MCF 10A (cell line): ENCODE measurements at regions not wholly inside any gene's neighbourhood (a gene's known extent, or its start where the extent isn't known, plus 50 kb on each side); places are given as distances from the start of the nearest gene placed in this dataset.
A peak's percentile ranks its signal among the peaks of the same experiment; 100 is the strongest.

Experiments used
- BruUV-seq: library from RNA; stranded (reverse); fragments of 400-500 nt; replicated peaks from 2 replicates; lab custom pipeline; 2021; lab: Mats Ljungman, UMichigan
- CTCF ChIA-PET: fragments of 300-600 bp; sonication (Branson Sonifier 250); formaldehyde crosslinking; extraction: SDS; loops from one replicate; lab custom pipeline; 2021; ENCODE audit warnings: antibody characterized with exemption, inconsistent platforms; lab: Yijun Ruan, JAX
- POLR2A ChIA-PET: fragments of 300-600, 350-650 bp; sonication (Branson Sonifier 250); formaldehyde crosslinking; extraction: SDS; loops from one replicate; lab custom pipeline; 2020; ENCODE audit warnings: antibody characterized with exemption, inconsistent platforms; lab: Yijun Ruan, JAX
- DNase-seq: peaks from one replicate; pipeline ENCODE4 v3.0.0-alpha.2; 2018; ENCODE audit not compliant: unreplicated experiment
- H3K27ac Mint-ChIP-seq: one replicate; pipeline ENCODE4 v1.8.0; 2022; ENCODE audit warnings: mild to moderate bottlenecking, low read depth, mixed read lengths; ENCODE audit not compliant: unreplicated experiment
- H3K27me3 Mint-ChIP-seq: one replicate; pipeline ENCODE4 v1.8.0; 2022; ENCODE audit warnings: mixed read lengths; ENCODE audit not compliant: insufficient read depth, unreplicated experiment
- H3K36me3 Mint-ChIP-seq: one replicate; pipeline ENCODE4 v1.8.0; 2022; ENCODE audit warnings: mild to moderate bottlenecking, moderate library complexity, mixed read lengths; ENCODE audit not compliant: insufficient read depth, unreplicated experiment
- H3K4me1 Mint-ChIP-seq: one replicate; pipeline ENCODE4 v1.8.0; 2022; ENCODE audit warnings: mixed read lengths; ENCODE audit not compliant: insufficient read depth, unreplicated experiment
- H3K4me3 Mint-ChIP-seq: one replicate; pipeline ENCODE4 v1.8.0; 2022; ENCODE audit warnings: mild to moderate bottlenecking, moderate library complexity, mixed read lengths; ENCODE audit not compliant: unreplicated experiment
- H3K9me3 Mint-ChIP-seq: one replicate; pipeline ENCODE4 v1.8.0; 2022; ENCODE audit warnings: mixed read lengths; ENCODE audit not compliant: unreplicated experiment
- CTCF ChIP-seq: fragments of 200-600 bp; IDR thresholded peaks from one replicate; pipeline ENCODE4 v1.8.0; 2022; ENCODE audit warnings: antibody characterized with exemption, mild to moderate bottlenecking; ENCODE audit not compliant: unreplicated experiment
- intact Hi-C: fragments of 100-400 bp; cut with micrococcal nuclease; formaldehyde crosslinking; loops from 2 replicates; pipeline ENCODE4 v1.14.1; 2022

DNA sequence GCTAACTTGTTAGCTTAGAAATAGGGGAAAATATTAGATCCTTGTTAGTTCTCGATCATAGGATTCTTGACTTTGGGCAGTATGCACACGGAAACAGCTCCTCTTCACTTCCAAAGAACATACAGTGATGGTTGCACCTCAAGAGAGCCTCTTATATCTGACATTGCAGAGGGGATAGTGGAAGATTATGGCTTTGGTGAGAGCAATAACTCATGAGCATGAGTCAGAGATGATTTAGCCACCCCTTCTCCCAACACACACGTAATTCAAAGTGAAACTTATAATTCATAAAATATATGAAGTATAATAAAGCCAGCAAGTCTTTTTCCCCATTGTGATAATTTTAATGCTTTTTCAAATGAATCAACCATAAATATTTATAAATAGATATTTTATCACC is 683.7 kb downstream of the POM121L12 start:
- Mint-ChIP-seq H3K27me3 (peaks cover 67% of the 10 kb centered on the region), H3K4me1 (no peaks in the 10 kb centered on the region), H3K4me3 (no peak overlapping the region), H3K36me3 (no peaks in the 10 kb centered on the region), H3K9me3 (no peaks in the 10 kb centered on the region), H3K27ac (no peak overlapping the region)
- TF ChIP-seq CTCF = no peak
- no TSS peak for BruUV-seq
- POLR2A ChIA-PET = no interaction called here
- CTCF ChIA-PET = no interaction called here
- DNase-seq = no peak
- intact Hi-C loops = no loop called here

- ChIA-PET CTCF (no interaction called here), POLR2A (interaction anchor here (1.1 kb wide), 1 partner anchor 13 kb away, joined by 3 read pairs; no protein-coding TSS in a partner anchor)
- Mint-ChIP-seq H3K27ac (no peak overlapping the region), H3K4me3 (no peak overlapping the region), H3K36me3 (no peaks in the 10 kb centered on the region), H3K27me3 (peaks cover 46% of the 10 kb centered on the region), H3K9me3 (no peaks in the 10 kb centered on the region), H3K4me1 (no peaks in the 10 kb centered on the region)
- TF ChIP-seq CTCF = no peak
- DNase-seq = no peak
- no TSS peak for BruUV-seq
- intact Hi-C loops = no loop called here
Observed at GRCh38 chr7:53740971-53741370, 705.5 kb downstream of the POM121L12 start.

DNA sequence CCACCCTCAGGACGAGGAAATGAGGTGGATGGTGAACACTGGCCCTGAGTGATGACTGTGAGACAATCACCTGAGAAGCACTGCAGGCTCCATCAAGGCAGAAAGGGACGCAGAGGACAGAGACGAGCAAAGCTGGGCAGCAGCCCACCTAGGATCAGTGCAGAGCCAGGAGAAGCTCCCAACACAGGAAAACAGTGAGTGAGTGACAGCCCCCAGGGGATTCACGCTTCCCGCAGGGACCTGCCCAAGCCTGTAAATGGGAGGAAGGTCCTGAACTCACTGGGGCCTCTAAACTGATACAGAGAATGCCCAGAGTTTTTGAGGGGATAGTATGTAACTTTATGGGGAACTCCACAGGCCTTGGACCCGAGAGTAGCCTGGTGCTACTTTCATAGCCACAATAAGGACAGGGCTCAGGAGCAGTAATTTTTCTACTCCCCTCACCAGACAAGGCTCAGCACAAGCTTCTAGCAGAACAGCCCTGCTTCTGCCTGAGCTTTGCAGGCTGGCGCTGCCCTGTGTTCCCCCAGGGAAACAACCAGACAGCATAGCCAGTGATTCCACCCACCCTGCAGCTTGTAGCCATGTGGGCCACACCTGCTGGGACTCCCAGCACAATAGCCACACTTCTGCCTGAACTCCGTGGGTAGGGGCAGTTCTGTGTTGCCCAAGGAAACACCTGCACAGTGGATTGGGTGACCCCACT is 708.4 kb downstream of the POM121L12 start:
- no peak for TF ChIP-seq CTCF
- ChIA-PET CTCF (interaction anchor here (0.6 to 0.7 kb wide), 2 partner anchors 73 to 386 kb away, joined by 3 read pairs; no protein-coding TSS in a partner anchor), POLR2A (no interaction called here)
- Mint-ChIP-seq H3K4me3 (no peak overlapping the region), H3K4me1 (no peaks in the 10 kb centered on the region), H3K27me3 (peaks cover 74% of the 10 kb centered on the region), H3K36me3 (no peaks in the 10 kb centered on the region), H3K9me3 (no peaks in the 10 kb centered on the region), H3K27ac (no peak overlapping the region)
- intact Hi-C loops = no loop called here
- no peak for DNase-seq
- no TSS peak for BruUV-seq

DNA sequence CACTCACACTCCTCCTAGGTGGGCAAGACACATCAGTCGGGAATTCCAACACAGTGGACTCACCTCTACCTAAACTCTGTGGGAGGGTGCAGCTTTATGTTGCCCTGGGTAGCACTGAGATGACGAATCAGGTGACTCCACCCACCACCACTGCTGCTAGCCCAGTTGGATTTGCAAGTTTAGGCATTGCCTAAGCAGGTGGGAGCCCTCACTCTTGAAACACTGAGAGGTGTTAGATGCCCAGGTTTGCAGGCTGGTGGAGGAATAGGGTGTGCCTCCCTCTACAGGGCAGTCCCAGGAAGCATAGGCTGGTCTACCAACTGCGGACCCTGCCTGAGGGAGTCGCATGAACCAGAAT is 708.9 kb downstream of the POM121L12 start:
- ChIA-PET CTCF (interaction anchor here (0.7 kb wide), 1 partner anchor 385 kb away, joined by 3 read pairs; no protein-coding TSS in a partner anchor), POLR2A (no interaction called here)
- peaks cover 79% of the 10 kb centered on the region for H3K27me3 Mint-ChIP-seq
- intact Hi-C loops = no loop called here
- H3K9me3 Mint-ChIP-seq = no peaks in the 10 kb centered on the region
- no peak overlapping the region for H3K4me3 Mint-ChIP-seq
- peak; percentile 1 for DNase-seq
- no peaks in the 10 kb centered on the region for H3K36me3 Mint-ChIP-seq
- no TSS peak for BruUV-seq
- TF ChIP-seq CTCF = no peak
- H3K27ac Mint-ChIP-seq = no peak overlapping the region
- no peaks in the 10 kb centered on the region for H3K4me1 Mint-ChIP-seq
